K562 (cell line): ENCODE measurements at regions not wholly inside any gene's neighbourhood (a gene's known extent, or its start where the extent isn't known, plus 50 kb on each side); places are given as distances from the start of the nearest gene placed in this dataset.

Source experiments
- CEBPB ChIP-seq: fragments of 450-650 bp; IDR thresholded peaks from 2 replicates; pipeline ENCODE4 v1.6.1; 2016; ENCODE audit warnings: missing genetic modification characterization, missing compliant biosample characterization
- GTF2E2 ChIP-seq: fragments of 200-800 bp; sonication (Bioruptor generic); IDR thresholded peaks from 2 replicates; pipeline ENCODE4 v1.6.1; 2016; ENCODE audit warnings: missing genetic modification characterization, missing compliant biosample characterization
- HNRNPLL ChIP-seq: fragments of 200-400 bp; formaldehyde crosslinking; IDR thresholded peaks from 2 replicates; pipeline ENCODE4 v1.6.1; 2017; ENCODE audit warnings: low read length, low read depth, mild to moderate bottlenecking; ENCODE audit not compliant: poor library complexity, severe bottlenecking
- MCM7 ChIP-seq, 2 experiments: fragments of 450-650 bp; IDR thresholded peaks; 2 replicates each; pipeline ENCODE4 v1.6.1; 2016 to 2018
- NFIX ChIP-seq: fragments of 250-450 bp; sonication (Bioruptor Pico); IDR thresholded peaks from 2 replicates; pipeline ENCODE4 v1.4.0; 2020; ENCODE audit warnings: low read depth, mild to moderate bottlenecking, moderate library complexity
- NRF1 ChIP-seq, 2 experiments: fragments of 450-650 bp; IDR thresholded peaks in 1 of 2; conservative IDR thresholded peaks in 1 of 2; 2 replicates each; pipeline ENCODE4 v1.6.1; 2014; ENCODE audit warnings: mild to moderate bottlenecking in 2 of 2
- NUFIP1 ChIP-seq: fragments of 450-650 bp; IDR thresholded peaks from 2 replicates; pipeline ENCODE4 v1.6.1; 2018; ENCODE audit not compliant: partially characterized antibody
- PCBP1 ChIP-seq: fragments of 200-400 bp; formaldehyde crosslinking; IDR thresholded peaks from 2 replicates; pipeline ENCODE4 v1.6.1; 2018; ENCODE audit warnings: mild to moderate bottlenecking, low read depth, low read length; ENCODE audit not compliant: poor library complexity, severe bottlenecking
- PRPF4 ChIP-seq: fragments of 200-400 bp; formaldehyde crosslinking; IDR thresholded peaks from one replicate; pipeline ENCODE4 v1.6.1; 2017; ENCODE audit warnings: low read length, low read depth, mild to moderate bottlenecking; ENCODE audit not compliant: insufficient read depth, poor library complexity, severe bottlenecking
- PTTG1 ChIP-seq: fragments of 450-650 bp; IDR thresholded peaks from 2 replicates; pipeline ENCODE4 v1.6.1; 2016; ENCODE audit warnings: low read depth, mild to moderate bottlenecking, missing genetic modification characterization, missing compliant biosample characterization
- RBM22 ChIP-seq: fragments of 200-400 bp; formaldehyde crosslinking; IDR thresholded peaks from 2 replicates; pipeline ENCODE4 v1.6.1; 2018; ENCODE audit warnings: low read length, low read depth; ENCODE audit not compliant: poor library complexity, severe bottlenecking
- RHOXF2B ChIP-seq: fragments of 250-450 bp; sonication (Bioruptor Pico); conservative IDR thresholded peaks from 2 replicates; pipeline ENCODE4 v1.5.1; 2021
- U2AF2 ChIP-seq: fragments of 200-400 bp; formaldehyde crosslinking; optimal IDR thresholded peaks from 2 replicates; pipeline ENCODE3; 2017; ENCODE audit warnings: low read depth, mild to moderate bottlenecking, low read length
- ZBTB8A ChIP-seq: fragments of 450-650 bp; IDR thresholded peaks from 2 replicates; pipeline ENCODE4 v1.6.1; 2018; ENCODE audit warnings: mild to moderate bottlenecking, moderate library complexity; ENCODE audit not compliant: partially characterized antibody
- ZKSCAN1 ChIP-seq: fragments of 150-350 bp; IDR thresholded peaks from 2 replicates; pipeline ENCODE4 v1.6.1; 2016; ENCODE audit warnings: low read depth, low read length
- ZNF507 ChIP-seq: conservative IDR thresholded peaks from 2 replicates; pipeline ENCODE4 v1.6.1; 2017; ENCODE audit warnings: missing genetic modification characterization, missing compliant biosample characterization
- TF ChIP-seq, protein P1 (sequence below): IDR thresholded peaks from 2 replicates; pipeline ENCODE4 v1.6.1; 2012; ENCODE audit warnings: low read depth, low read length, improper control_type of control experiment, borderline replicate concordance
- TF ChIP-seq, protein P2 (sequence below), 2 experiments: fragments of 450-650 bp; conservative IDR thresholded peaks; 2 replicates each; pipeline ENCODE4 v1.6.1; 2017; ENCODE audit warnings: mild to moderate bottlenecking in 2 of 2, moderate library complexity in 2 of 2
- TF ChIP-seq, protein P3 (sequence below): fragments of 250-450 bp; sonication (Bioruptor Pico); IDR thresholded peaks from 2 replicates; pipeline ENCODE4 v1.5.1; 2021; ENCODE audit warnings: mild to moderate bottlenecking

DNA sequence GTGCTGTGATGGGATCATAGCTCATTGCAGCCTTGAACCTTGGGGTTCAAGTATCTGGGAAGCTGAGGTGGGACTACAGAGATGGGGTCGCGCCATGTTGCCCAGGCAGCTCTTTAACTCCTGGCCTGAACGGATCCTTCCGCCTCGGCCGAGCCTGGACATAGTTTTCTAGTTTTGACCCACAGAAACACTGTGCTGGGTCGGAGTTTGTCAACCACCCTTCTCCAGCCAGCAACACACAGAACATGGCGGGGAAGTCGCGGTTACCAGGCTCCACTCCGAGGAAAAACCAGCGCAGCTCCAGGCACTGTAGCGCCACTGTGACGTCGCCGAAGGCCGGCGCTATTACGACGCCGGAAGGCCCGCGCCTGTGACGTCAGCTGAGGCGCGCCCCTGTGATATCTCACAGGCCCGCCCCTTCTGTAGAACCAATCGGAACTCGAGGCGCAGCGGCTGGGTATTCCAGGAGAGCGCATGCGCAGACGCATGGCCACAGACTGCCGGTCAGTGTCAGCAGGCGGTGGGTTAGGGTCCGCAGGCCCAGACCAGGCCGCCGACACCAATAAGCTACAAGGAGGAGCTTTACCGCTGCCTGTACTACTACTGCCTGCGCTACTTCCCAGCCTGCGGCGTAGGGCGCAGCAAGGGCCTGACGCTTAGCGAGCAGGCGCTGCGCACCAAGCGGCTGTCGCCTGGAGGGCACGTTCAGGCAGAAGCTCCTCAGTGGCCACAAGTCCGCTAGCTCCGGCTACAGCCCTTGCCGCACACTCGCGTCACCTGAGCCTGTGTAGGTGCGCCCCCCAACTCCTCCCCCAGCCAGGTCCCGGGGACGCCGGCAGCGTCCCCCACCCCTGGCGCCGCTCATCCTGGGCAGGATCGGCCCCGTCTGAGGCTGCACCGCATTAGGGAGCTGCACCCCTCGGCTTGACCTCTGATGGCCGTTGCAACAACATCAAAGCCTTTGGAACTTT lies 135.2 kb upstream of the KCTD7 start (continued):
- TF ChIP-seq ZKSCAN1 (0 out of 2 replicates have a peak, but pooled peaks have one; percentile 7), PTTG1 (no peak), U2AF2 (no peak), GTF2E2 (tag) (peak; percentile 82), ZBTB8A (no peak), MCM7 (IDR thresholded peaks at IDR 0.05) (no peak), RHOXF2B (CRISPR knock-in tag) (no peak), PRPF4 (no peak), RBM22 (no peak), CEBPB (no peak), NRF1 (conservative IDR thresholded peaks at IDR 0.05 in 1 of 2, IDR thresholded peaks at IDR 0.05 in 1 of 2) (peak; percentile 95 to 96), NUFIP1 (no peak), HNRNPLL (peak; percentile 88), NFIX (CRISPR knock-in tag) (no peak), PCBP1 (no peak), ZNF507 (no peak)
- TF ChIP-seq, protein P1, sequence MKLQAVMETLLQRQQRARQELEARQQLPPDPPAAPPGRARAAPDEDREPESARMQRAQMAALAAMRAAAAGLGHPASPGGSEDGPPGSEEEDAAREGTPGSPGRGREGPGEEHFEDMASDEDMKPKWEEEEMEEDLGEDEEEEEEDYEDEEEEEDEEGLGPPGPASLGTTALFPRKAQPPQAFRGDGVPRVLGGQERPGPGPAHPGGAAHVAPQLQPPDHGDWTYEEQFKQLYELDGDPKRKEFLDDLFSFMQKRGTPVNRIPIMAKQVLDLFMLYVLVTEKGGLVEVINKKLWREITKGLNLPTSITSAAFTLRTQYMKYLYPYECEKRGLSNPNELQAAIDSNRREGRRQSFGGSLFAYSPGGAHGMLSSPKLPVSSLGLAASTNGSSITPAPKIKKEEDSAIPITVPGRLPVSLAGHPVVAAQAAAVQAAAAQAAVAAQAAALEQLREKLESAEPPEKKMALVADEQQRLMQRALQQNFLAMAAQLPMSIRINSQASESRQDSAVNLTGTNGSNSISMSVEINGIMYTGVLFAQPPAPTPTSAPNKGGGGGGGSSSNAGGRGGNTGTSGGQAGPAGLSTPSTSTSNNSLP = 0 out of 2 replicates have a peak, but pooled peaks have one; percentile 25
- TF ChIP-seq, protein P2, sequence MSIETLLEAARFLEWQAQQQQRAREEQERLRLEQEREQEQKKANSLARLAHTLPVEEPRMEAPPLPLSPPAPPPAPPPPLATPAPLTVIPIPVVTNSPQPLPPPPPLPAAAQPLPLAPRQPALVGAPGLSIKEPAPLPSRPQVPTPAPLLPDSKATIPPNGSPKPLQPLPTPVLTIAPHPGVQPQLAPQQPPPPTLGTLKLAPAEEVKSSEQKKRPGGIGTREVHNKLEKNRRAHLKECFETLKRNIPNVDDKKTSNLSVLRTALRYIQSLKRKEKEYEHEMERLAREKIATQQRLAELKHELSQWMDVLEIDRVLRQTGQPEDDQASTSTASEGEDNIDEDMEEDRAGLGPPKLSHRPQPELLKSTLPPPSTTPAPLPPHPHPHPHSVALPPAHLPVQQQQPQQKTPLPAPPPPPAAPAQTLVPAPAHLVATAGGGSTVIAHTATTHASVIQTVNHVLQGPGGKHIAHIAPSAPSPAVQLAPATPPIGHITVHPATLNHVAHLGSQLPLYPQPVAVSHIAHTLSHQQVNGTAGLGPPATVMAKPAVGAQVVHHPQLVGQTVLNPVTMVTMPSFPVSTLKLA (conservative IDR thresholded peaks at IDR 0.05) = peak; percentile 68 to 78
- TF ChIP-seq, protein P3, sequence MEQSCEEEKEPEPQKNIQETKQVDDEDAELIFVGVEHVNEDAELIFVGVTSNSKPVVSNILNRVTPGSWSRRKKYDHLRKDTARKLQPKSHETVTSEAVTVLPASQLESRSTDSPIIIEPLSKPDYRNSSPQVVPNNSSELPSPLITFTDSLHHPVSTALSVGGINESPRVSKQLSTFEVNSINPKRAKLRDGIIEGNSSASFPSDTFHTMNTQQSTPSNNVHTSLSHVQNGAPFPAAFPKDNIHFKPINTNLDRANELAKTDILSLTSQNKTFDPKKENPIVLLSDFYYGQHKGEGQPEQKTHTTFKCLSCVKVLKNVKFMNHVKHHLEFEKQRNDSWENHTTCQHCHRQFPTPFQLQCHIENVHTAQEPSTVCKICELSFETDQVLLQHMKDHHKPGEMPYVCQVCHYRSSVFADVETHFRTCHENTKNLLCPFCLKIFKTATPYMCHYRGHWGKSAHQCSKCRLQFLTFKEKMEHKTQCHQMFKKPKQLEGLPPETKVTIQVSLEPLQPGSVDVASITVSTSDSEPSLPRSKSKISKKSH (CRISPR knock-in tag) = no peak
